HG02678 (cell line): ENCODE measurements at regions not wholly inside any gene's neighbourhood (a gene's known extent, or its start where the extent isn't known, plus 50 kb on each side); places are given as distances from the start of the nearest gene placed in this dataset.
"Not testable (repeated sequence)": the region's sequence is repeated elsewhere in the genome, so short reads cannot be mapped to it uniquely, and the experiment has no call there.

Experiments used
- ATAC-seq: cut with Tn5 transposase; IDR thresholded peaks from one replicate; pipeline ENCODE4 v1.9.1; 2021; ENCODE audit warnings: mild to moderate bottlenecking, moderate library complexity; ENCODE audit not compliant: unreplicated experiment

GRCh38 chr16:52740766-52741165 lies 193.8 kb upstream of the TOX3 start:
- ATAC-seq, result no peak

GRCh38 chr16:52740333-52740732 lies 193.4 kb upstream of the TOX3 start:
- no peak for ATAC-seq

DNA sequence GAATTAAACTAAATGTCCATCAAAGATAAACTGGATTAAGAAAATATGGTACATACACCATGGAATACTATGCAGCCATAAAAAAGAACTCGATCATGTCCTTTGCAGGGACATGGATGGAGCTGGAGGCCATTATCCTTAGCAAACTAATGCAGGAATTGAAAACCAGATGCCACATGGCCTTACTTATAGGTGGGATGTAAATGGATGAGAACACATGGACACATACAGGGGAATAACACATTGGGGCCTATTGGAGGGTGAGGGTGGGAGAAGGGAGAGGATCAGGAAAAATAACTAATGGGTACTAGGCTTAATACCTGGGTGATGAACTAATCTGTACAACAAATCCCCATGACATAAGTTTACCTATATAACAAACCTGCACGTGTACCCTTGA lies 192.0 kb upstream of the TOX3 start:
- not testable (repeated sequence) for ATAC-seq

- no peak for ATAC-seq
Measured at GRCh38 chr16:52731219-52731875, 184.4 kb upstream of the TOX3 start.

DNA sequence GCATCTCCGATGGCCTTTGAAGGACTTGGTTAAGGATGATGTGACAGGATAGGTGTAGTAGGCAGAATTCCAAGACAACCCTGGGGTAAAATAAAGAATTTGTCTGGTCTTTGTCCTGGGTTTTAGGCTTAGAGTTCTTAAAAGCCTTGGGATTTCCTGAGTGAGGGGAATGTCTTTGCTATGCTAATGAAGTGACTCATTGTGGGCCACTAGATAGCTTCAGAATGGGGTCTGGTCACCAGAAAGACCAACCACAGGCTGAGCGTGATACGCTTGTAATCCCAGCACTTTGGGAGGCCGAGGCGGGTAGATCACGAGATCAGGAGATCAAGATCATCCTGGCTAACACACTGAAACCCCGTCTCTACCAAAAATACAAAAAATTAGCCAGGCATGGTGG lies 182.8 kb upstream of the TOX3 start:
- ATAC-seq, result no peak

DNA sequence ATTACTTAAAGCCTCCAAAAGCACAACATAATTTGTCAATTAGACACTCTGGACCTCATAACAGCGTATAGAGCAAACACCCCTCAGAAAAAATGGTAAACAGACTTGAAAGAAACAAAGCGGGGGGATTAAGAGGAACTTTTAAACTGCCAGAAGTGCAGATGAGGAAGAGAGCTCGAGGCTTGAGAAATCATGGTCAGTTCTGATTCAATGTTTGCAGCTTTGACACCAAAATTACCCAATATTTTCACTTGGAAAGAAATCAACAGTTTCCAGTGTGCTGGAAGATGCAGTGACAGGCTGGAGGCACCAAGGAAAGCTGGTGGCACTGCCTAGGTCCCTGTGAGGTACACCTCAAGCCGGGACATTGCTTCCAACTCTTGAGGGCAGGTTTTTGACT lies 180.9 kb upstream of the TOX3 start:
- no peak for ATAC-seq

GRCh38 chr16:52727441-52727840 lies 180.5 kb upstream of the TOX3 start:
- no peak for ATAC-seq

DNA sequence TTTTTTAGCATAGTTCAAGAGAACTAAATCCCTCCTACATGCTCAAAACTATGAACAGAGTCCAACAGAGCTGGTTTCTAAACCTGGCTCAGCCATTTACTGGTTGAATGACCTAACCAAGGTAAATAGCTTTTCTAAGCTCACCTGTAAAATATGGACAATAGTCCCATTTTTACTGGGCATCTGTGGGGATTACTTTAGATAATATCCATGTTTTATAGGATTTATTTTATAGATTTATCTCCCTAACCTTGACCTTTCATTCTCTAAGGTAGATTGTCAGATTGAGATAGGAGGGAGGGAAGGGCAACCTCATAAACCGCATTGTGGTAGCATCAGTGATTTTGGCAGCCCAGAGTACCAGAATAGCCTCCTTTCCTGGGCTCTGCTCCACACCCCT lies 178.5 kb upstream of the TOX3 start:
- ATAC-seq, result no peak

DNA sequence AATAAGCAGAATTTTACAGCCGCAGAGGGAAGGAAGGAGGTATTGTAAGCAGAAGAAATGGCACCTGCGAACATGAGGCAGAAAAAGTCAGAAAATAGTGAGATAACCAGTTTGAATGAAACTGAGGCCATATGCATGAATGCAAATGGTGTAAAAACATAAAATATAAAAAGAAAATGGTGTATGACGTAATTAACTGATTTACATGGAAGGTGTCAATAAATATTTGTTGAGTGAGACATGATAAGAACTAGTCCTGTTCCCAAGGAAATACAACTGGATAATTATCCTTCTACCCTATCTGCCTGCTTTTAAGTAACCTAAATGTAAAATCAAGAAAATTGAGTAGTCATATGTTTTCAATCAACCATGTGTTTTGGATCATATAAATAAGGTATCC lies 178.1 kb upstream of the TOX3 start:
- ATAC-seq, result no peak

DNA sequence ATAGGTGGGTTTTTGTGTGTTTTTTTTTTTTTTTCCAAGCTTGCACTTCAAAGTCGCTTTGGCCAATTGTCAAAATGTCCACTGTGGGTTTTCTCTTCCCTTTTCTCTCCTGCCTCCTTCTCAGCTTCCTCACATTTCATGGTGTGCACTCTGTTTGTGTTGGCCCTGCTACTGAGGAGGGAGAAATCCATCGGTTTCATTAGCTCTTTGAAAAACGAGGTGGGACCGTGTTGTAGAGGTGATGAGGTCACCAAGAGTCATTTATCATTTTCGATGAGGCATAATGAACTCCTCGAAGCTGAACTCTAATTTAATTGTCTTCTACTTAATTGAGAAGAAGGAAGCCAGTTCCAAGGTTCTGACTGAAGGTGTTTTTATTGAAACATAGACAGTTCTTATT lies 174.4 kb upstream of the TOX3 start:
- no peak for ATAC-seq

- ATAC-seq, result no peak
Measured at GRCh38 chr16:52718046-52718445, 171.1 kb upstream of the TOX3 start.

DNA sequence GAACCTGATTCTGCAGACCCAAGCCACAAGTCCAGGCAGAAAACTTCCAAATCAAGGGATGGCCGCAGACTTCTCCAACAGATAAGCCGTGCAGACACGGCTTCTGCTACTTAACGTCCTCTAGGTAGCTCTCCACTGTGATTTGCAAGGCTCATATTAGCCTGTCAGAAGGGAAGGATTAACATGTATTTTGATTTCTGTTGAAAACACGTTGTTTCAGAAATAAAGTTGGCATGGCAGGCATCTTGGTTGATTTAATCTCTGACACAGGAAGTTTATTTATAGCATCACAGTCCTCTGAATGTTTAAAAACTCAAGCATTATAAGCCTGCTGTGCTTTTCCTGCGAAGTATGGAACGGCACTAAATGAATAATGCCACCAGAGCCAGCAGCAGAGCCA lies 166.8 kb upstream of the TOX3 start:
- ATAC-seq, result no peak

DNA sequence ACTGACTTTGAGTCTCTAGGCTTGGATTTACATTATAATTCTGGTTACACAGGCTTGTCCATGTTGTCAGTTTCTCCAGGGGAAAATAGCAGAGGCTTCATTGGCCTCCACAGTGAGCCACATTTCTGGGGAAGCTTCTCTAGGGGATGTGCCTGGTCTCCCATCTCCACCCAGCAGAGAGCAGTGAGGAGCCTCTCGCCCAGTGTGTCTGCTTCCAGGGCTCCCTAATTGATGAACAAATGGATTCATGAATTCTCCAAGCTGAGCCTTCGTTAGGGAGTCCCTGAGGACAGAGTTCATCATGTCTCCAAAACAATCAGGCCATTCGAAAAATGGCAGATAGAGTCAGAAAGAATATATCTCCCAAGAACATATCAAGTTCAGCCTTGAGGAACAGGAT lies 162.4 kb upstream of the TOX3 start:
- no peak for ATAC-seq

- ATAC-seq, result no peak
Measured at GRCh38 chr16:52708476-52708875, 161.5 kb upstream of the TOX3 start.

- no peak for ATAC-seq
Measured at GRCh38 chr16:52707676-52708337, 160.9 kb upstream of the TOX3 start.

GRCh38 chr16:52705122-52705521 lies 158.2 kb upstream of the TOX3 start:
- no peak for ATAC-seq

DNA sequence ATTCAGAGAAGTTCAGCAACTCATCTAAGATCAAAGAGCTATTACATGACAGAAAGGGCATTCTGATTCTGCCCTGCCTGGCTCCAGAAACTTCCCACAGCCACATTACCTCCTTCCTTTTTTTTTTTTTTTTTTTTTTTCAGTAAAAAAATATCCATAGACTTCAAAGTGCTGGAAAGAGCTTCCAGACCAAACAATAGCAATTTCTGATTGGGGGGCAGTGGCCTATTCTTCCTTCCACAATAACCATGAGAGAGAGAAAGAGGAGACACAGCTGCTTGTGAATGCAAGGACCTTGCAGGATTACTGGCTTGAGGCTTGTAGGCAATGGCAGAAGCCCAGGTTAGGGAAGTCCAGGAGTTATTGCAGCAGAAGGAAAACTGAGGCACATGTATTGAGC lies 151.0 kb upstream of the TOX3 start:
- ATAC-seq, result no peak

DNA sequence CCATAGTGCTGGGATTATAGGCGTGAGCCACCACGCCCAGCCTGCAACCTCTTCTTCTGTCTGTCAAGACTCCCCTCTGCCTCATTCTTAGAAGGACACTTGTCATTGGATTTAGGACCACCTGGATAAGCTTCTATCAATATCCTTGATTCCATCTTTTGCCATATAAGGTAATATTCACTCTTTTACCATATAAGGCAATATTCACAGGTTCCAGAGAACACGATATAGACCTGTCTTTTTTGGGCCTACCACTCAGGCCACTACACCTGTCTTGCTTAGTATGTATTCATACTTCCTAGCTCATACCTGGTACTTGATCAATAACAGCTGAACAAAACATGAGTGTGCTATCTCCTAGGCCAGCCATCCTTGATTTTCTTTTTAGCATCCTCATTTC lies 149.2 kb upstream of the TOX3 start:
- no peak for ATAC-seq

DNA sequence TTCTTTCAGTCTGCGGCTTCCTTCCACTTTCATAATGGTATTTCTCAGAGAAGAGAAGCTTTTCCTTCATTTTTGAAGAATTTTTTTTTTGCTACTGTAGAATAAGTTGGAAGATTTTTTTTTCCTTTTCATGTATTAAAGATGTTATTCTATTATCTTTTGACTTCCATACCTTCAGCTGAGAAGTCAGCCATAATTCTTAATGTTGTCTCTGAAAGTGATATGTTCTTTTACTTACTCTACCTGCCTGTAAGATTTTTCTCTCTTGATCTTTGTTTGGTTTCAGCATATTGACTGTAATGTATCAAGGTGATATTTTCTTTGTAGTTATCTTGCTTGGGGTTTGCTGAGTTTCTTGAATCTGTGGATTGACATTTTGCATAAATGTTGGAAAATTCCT lies 143.5 kb upstream of the TOX3 start:
- ATAC-seq, result no peak

DNA sequence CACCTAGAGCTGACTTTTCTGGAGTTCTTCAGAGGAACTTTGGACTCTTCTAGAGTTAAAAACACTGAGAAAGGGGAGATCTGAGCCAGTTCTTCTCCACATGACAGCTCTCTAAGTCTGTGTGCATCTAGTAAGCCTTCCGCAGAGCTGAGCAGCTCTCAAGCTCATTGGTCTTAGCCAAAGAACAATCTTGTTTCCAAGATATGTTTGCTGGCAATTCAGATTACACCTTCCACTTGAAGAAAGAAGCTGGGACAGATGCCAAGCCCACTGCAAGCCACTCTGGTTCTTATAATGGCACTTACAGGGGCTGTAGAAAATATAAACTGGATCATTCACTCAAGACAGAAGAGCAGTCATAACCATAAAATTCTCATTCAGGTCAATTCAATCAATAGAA lies 134.1 kb upstream of the TOX3 start:
- ATAC-seq, result no peak

DNA sequence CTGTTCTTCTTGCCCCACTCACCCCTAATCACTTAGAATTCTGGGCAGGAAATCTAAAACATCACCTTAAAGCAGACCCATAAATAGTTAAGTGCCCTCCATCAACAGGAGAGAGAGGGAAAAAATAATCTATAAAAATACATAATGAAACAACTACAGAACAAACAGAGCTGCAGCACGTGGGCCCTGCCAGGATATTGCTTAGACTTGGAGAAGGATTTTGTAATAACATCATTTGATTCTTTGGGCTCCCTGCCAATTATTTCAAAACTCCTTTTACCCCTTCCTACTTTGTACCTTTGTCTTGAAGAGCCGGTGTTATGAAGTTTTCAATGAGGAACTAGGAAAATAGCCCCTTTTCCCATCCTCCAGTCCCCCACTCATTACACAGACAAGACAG lies 130.6 kb upstream of the TOX3 start:
- ATAC-seq, result no peak

DNA sequence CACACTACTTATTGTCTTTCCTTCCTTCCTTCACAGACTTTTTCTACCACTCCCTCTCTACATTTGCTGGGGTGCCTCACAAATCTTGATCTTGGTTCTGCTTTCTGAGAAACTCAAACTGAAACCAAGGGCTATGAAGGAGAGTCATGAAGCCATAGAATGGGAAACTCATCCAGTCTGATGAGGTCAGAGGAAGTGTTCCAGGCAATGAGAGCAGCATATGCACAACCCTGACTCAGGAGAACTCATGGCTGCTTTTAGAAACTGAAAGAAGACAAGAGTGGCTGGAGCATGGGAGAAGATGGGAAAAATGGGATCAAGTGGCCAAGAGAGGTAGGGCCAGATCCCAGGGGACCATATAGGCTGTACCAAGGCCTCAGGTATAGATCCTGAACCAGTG lies 130.0 kb upstream of the TOX3 start:
- ATAC-seq, result no peak

DNA sequence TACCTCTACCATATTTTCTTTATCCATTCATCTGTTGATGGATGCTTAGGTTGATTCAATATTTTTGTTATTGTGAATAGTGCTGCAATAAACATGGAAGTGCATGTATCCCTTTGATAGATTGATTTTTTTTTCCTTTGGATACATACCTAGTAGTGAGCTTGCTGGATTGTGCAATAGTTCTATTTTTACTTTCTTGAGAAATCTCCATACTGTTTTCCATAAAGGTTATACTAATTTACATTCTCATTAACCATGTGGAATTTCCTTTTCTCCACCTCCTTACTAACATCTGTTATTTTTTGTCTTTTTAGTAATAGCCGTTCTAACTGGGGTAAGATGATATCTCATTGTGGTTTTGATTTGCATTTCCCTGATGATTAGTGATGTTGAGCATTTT lies 124.6 kb upstream of the TOX3 start:
- ATAC-seq, result no peak
